SK-N-SH (cell line): ENCODE measurements at regions not wholly inside any gene's neighbourhood (a gene's known extent, or its start where the extent isn't known, plus 50 kb on each side); places are given as distances from the start of the nearest gene placed in this dataset.

Source experiments
- CTCF ChIA-PET: fragments of 300-600, 350-600 bp; formaldehyde crosslinking; extraction: SDS; loops from one replicate; lab custom pipeline; 2021; lab: Yijun Ruan, JAX
- POLR2A ChIA-PET: fragments of 350-600 bp; sonication (Branson Sonifier 250); formaldehyde crosslinking; extraction: SDS; loops from one replicate; lab custom pipeline; 2020; ENCODE audit warnings: antibody characterized with exemption, inconsistent platforms; lab: Yijun Ruan, JAX
- DNase-seq: peaks from one replicate; pipeline ENCODE4 v3.0.0; 2012
- H2AFZ ChIP-seq: fragments of 200-600 bp; sonication (generic); 2 replicates; pipeline ENCODE4 v1.8.1; 2016; ENCODE audit warnings: antibody characterized with exemption, mild to moderate bottlenecking, low read depth
- H3F3A ChIP-seq: fragments of 200-600 bp; sonication (generic); replicated peaks from 2 replicates; pipeline ENCODE3; 2016; ENCODE audit warnings: antibody characterized with exemption, mild to moderate bottlenecking; ENCODE audit not compliant: insufficient read depth
- H3K27ac ChIP-seq, 2 experiments: fragments of 200-500 bp in 1 of 2; fragments of 200-600 bp in 1 of 2; sonication (Bioruptor generic) in 1 of 2; sonication (generic), shearing (Covaris generic) in 1 of 2; 2 replicates each; pipeline versions ENCODE4 v1.5.1 to v1.6.1; 2014 to 2016; ENCODE audit warnings: low read depth in 2 of 2, inconsistent platforms in 1 of 2, low read length in 1 of 2, mild to moderate bottlenecking in 1 of 2, mixed read lengths in 1 of 2
- H3K27me3 ChIP-seq: fragments of 200-600 bp; sonication (generic), shearing (Covaris generic); 2 replicates; pipeline ENCODE4 v1.6.1; 2016; ENCODE audit warnings: mixed run types; ENCODE audit not compliant: insufficient read depth
- H3K36me3 ChIP-seq, 2 experiments: fragments of 200-500 bp in 1 of 2; fragments of 200-600 bp in 1 of 2; sonication (Bioruptor generic) in 1 of 2; sonication (generic) in 1 of 2; replicated peaks in 1 of 2; 2 replicates each; pipeline versions ENCODE3 to v1.5.1; 2014 to 2016; ENCODE audit warnings: low read length in 1 of 2, mild to moderate bottlenecking in 1 of 2; ENCODE audit not compliant: insufficient read depth in 2 of 2, control insufficient read depth in 1 of 2
- H3K4me1 ChIP-seq, 2 experiments: fragments of 200-500 bp in 1 of 2; fragments of 200-600 bp in 1 of 2; sonication (Bioruptor generic) in 1 of 2; sonication (generic), shearing (Covaris generic) in 1 of 2; 2 replicates each; pipeline versions ENCODE4 v1.5.1 to v1.6.1; 2014 to 2016; ENCODE audit warnings: low read depth in 1 of 2, low read length in 1 of 2, mixed run types in 1 of 2; ENCODE audit not compliant: insufficient read depth in 2 of 2, control insufficient read depth in 1 of 2
- H3K4me2 ChIP-seq: fragments of 200-600 bp; sonication (generic), shearing (Covaris generic); 2 replicates; pipeline ENCODE4 v1.6.1; 2017; ENCODE audit warnings: mixed run types
- H3K4me3 ChIP-seq, 2 experiments: fragments of 200-500 bp in 1 of 2; fragments of 200-600 bp in 1 of 2; sonication (Bioruptor generic) in 1 of 2; sonication (generic), shearing (Covaris generic) in 1 of 2; 2 replicates each; pipeline versions ENCODE4 v1.5.1 to v1.8.1; 2014 to 2016; ENCODE audit warnings: low read depth in 2 of 2, inconsistent platforms in 1 of 2, low read length in 1 of 2, mild to moderate bottlenecking in 1 of 2, mixed read lengths in 1 of 2, moderate library complexity in 1 of 2
- H3K79me2 ChIP-seq: fragments of 200-600 bp; sonication (generic); 2 replicates; pipeline ENCODE4 v1.8.1; 2017; ENCODE audit warnings: mild to moderate bottlenecking; ENCODE audit not compliant: insufficient read depth
- H3K9ac ChIP-seq: fragments of 200-600 bp; sonication (generic); 2 replicates; pipeline ENCODE4 v1.6.1; 2017; ENCODE audit warnings: mixed run types
- H3K9me2 ChIP-seq: fragments of 200-600 bp; sonication (generic); 2 replicates; pipeline ENCODE4 v1.6.1; 2017; ENCODE audit warnings: mixed run types
- H3K9me3 ChIP-seq: fragments of 200-600 bp; sonication (generic); 2 replicates; pipeline ENCODE4 v1.6.1; 2017; ENCODE audit warnings: mixed run types, mild to moderate bottlenecking, moderate library complexity
- H4K20me1 ChIP-seq: fragments of 200-600 bp; sonication (generic); 2 replicates; pipeline ENCODE4 v1.6.1; 2017; ENCODE audit warnings: mild to moderate bottlenecking, mixed run types; ENCODE audit not compliant: insufficient read depth
- CHD2 ChIP-seq: fragments of 150-350 bp; IDR thresholded peaks from 2 replicates; pipeline ENCODE4 v1.6.1; 2018; ENCODE audit warnings: low read length; ENCODE audit not compliant: partially characterized antibody
- ELF1 ChIP-seq: IDR thresholded peaks from 2 replicates; pipeline ENCODE4 v1.4.0; 2012
- EP300 ChIP-seq, 2 experiments: IDR thresholded peaks; 2 replicates each; pipeline versions ENCODE4 v1.4.0 to v1.6.1; 2012; ENCODE audit warnings: borderline replicate concordance in 1 of 2, low read depth in 1 of 2, low read length in 1 of 2
- EZH2phosphoT487 ChIP-seq: fragments of 200-600 bp; sonication (generic); IDR thresholded peaks from 2 replicates; pipeline ENCODE4 v1.6.1; 2017; ENCODE audit warnings: low read depth, mixed run types, mild to moderate bottlenecking, antibody characterized with exemption, moderate library complexity, borderline replicate concordance
- FOXJ3 ChIP-seq: sonication (generic); formaldehyde crosslinking; IDR thresholded peaks from 2 replicates; pipeline ENCODE4 v1.5.1; 2020; ENCODE audit warnings: mild to moderate bottlenecking, missing genetic modification reagents
- GATA2 ChIP-seq: sonication (generic); formaldehyde crosslinking; IDR thresholded peaks from 2 replicates; pipeline ENCODE4 v1.5.0; 2020; ENCODE audit warnings: mild to moderate bottlenecking, missing genetic modification reagents
- JUND ChIP-seq: IDR thresholded peaks from 2 replicates; pipeline ENCODE4 v1.4.0; 2012
- MEF2A ChIP-seq: IDR thresholded peaks from 2 replicates; pipeline ENCODE4 v1.4.0; 2012; ENCODE audit warnings: low read depth, borderline replicate concordance
- MXI1 ChIP-seq: IDR thresholded peaks from 2 replicates; pipeline ENCODE4 v1.6.1; 2012; ENCODE audit warnings: mild to moderate bottlenecking, low read depth, low read length, improper control_type of control experiment
- NFIC ChIP-seq: IDR thresholded peaks from 2 replicates; pipeline ENCODE4 v1.4.0; 2012; ENCODE audit warnings: borderline replicate concordance
- POLR2AphosphoS5 ChIP-seq: IDR thresholded peaks from 2 replicates; pipeline ENCODE4 v1.6.1; 2012; ENCODE audit warnings: low read depth, low read length
- RAD21 ChIP-seq: IDR thresholded peaks from 2 replicates; pipeline ENCODE4 v1.6.1; 2012; ENCODE audit warnings: mild to moderate bottlenecking, low read length
- RCOR1 ChIP-seq: fragments of 150-350 bp; IDR thresholded peaks from 2 replicates; pipeline ENCODE4 v1.6.1; 2017; ENCODE audit warnings: antibody characterized with exemption, low read length
- RFX5 ChIP-seq: IDR thresholded peaks from 2 replicates; pipeline ENCODE4 v1.6.1; 2012; ENCODE audit warnings: mild to moderate bottlenecking, improper control_type of control experiment, low read length
- RXRA ChIP-seq: IDR thresholded peaks from 2 replicates; pipeline ENCODE4 v1.4.0; 2012; ENCODE audit warnings: low read depth, mild to moderate bottlenecking, borderline replicate concordance
- SIN3A ChIP-seq: IDR thresholded peaks from 2 replicates; pipeline ENCODE4 v1.6.1; 2012; ENCODE audit warnings: low read depth, mild to moderate bottlenecking, low read length, moderate library complexity, borderline replicate concordance
- TCF12 ChIP-seq: IDR thresholded peaks from 2 replicates; pipeline ENCODE4 v1.4.0; 2012
- YY1 ChIP-seq: IDR thresholded peaks from 2 replicates; pipeline ENCODE4 v1.4.0; 2012; ENCODE audit warnings: low read depth, mild to moderate bottlenecking
- WGBS: methylation state at CpG from one replicate; pipeline ENCODE4 v1.1.6; 2017; ENCODE audit warnings: low lambda C conversion rate; 5-methylcytosine and 5-hydroxymethylcytosine counted together
- TF ChIP-seq, protein P1 (sequence below): IDR thresholded peaks from 2 replicates; pipeline ENCODE4 v1.4.0; 2012; ENCODE audit warnings: low read depth
- TF ChIP-seq, protein P2 (sequence below): IDR thresholded peaks from 2 replicates; pipeline ENCODE4 v1.4.0; 2012; ENCODE audit warnings: low read depth, borderline replicate concordance
- TF ChIP-seq, protein P3 (sequence below): fragments of 150-350 bp; IDR thresholded peaks from 2 replicates; pipeline ENCODE4 v1.6.1; 2017; ENCODE audit warnings: antibody characterized with exemption, low read length, low read depth, borderline replicate concordance
- TF ChIP-seq, protein P4 (sequence below): IDR thresholded peaks from 2 replicates; pipeline ENCODE4 v1.6.1; 2012; ENCODE audit warnings: mild to moderate bottlenecking, low read depth, low read length, moderate library complexity

DNA sequence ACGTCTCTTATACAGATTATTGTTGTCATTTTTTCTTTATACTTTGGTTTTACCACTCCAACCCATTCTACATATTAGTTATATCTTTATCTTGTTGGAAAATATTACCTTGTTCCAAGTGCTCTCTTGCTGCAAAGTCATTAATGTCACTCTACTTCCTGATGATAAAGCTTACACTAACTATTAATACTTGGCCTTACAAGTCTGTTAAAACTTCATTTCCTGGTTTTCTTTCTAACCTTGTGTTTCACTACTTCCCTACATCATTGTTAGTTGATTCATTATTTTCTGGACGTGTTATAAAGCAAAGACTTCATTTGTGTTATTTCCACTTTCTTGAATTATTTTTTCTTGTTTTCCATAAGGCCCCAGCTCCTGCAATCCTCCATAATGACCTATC lies 382.6 kb upstream of the CDH20 start:
- H3K9ac ChIP-seq, result no peak overlapping the region
- TF ChIP-seq RFX5, result no peak
- TF ChIP-seq NFIC, result no peak
- no peak for TF ChIP-seq EP300 (IDR thresholded peaks at IDR 0.05; ENCODE audit: borderline replicate concordance in 1 of 2, low read depth in 1 of 2, low read length in 1 of 2)
- no peak for TF ChIP-seq POLR2AphosphoS5
- TF ChIP-seq CHD2, result no peak
- TF ChIP-seq YY1, result no peak
- TF ChIP-seq RXRA, result no peak
- TF ChIP-seq GATA2, result no peak
- TF ChIP-seq TCF12, result no peak
- no peak for TF ChIP-seq MEF2A
- TF ChIP-seq, protein P1, sequence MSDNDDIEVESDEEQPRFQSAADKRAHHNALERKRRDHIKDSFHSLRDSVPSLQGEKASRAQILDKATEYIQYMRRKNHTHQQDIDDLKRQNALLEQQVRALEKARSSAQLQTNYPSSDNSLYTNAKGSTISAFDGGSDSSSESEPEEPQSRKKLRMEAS, result no peak
- TF ChIP-seq, protein P2, sequence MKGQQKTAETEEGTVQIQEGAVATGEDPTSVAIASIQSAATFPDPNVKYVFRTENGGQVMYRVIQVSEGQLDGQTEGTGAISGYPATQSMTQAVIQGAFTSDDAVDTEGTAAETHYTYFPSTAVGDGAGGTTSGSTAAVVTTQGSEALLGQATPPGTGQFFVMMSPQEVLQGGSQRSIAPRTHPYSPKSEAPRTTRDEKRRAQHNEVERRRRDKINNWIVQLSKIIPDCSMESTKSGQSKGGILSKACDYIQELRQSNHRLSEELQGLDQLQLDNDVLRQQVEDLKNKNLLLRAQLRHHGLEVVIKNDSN, result no peak
- TF ChIP-seq RCOR1, result no peak
- no peak for TF ChIP-seq MXI1
- no peak for TF ChIP-seq JUND
- TF ChIP-seq FOXJ3 (CRISPR knock-in tag), result no peak
- TF ChIP-seq ELF1, result no peak
- TF ChIP-seq RAD21, result no peak
- no peak for TF ChIP-seq SIN3A
- no peak for TF ChIP-seq EZH2phosphoT487
- H3K9me3 ChIP-seq, result no peaks in the 10 kb centered on the region
- no peaks in the 10 kb centered on the region for H3K79me2 ChIP-seq
- no peak for DNase-seq
- WGBS, result 46% methylated on average over 2 of the region's 2 CpGs
- H3K27ac ChIP-seq, result no peak overlapping the region
- H3K9me2 ChIP-seq, result no peaks in the 10 kb centered on the region
- no peaks in the 10 kb centered on the region for H3K36me3 ChIP-seq
- no peak overlapping the region for H3K4me3 ChIP-seq
- no peak overlapping the region for H3K4me2 ChIP-seq
- H3K27me3 ChIP-seq, result no peaks in the 10 kb centered on the region
- no peaks in the 10 kb centered on the region for H3K4me1 ChIP-seq
- ChIA-PET CTCF (no interaction called here), POLR2A (no interaction called here)
- H3F3A ChIP-seq, result no peaks in the 10 kb centered on the region
- H4K20me1 ChIP-seq, result no peaks in the 10 kb centered on the region
- H2AFZ ChIP-seq, result no peak overlapping the region

DNA sequence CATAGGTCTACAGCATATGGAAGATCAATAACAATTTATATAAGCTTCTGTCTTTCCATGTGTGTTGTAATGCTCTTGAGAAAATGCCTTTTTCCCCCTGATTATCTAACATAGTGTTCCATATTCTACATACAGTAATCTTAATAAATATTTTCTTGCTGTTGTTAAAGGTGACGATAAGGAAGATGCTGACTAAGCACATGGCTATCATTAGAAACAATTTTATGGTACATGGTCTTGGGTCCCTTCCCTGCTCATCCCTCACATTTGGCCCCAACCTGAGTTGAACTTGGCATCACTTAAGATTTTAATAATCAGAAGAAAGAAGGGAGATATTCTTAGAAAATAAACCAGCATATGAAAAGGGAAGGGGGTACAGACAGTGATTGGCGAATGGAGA lies 382.1 kb upstream of the CDH20 start:
- no peaks in the 10 kb centered on the region for H3K36me3 ChIP-seq
- H3K4me3 ChIP-seq, result no peak overlapping the region
- CTCF ChIA-PET, result no interaction called here
- no peaks in the 10 kb centered on the region for H3K27me3 ChIP-seq
- H3K9me3 ChIP-seq, result no peaks in the 10 kb centered on the region
- TF ChIP-seq, protein P1, result no peak
- TF ChIP-seq SIN3A (no peak), RFX5 (no peak), EZH2phosphoT487 (no peak), ELF1 (no peak), RCOR1 (no peak), CHD2 (no peak)
- TF ChIP-seq, protein P3, sequence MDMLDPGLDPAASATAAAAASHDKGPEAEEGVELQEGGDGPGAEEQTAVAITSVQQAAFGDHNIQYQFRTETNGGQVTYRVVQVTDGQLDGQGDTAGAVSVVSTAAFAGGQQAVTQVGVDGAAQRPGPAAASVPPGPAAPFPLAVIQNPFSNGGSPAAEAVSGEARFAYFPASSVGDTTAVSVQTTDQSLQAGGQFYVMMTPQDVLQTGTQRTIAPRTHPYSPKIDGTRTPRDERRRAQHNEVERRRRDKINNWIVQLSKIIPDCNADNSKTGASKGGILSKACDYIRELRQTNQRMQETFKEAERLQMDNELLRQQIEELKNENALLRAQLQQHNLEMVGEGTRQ, result no peak
- TF ChIP-seq, protein P4, sequence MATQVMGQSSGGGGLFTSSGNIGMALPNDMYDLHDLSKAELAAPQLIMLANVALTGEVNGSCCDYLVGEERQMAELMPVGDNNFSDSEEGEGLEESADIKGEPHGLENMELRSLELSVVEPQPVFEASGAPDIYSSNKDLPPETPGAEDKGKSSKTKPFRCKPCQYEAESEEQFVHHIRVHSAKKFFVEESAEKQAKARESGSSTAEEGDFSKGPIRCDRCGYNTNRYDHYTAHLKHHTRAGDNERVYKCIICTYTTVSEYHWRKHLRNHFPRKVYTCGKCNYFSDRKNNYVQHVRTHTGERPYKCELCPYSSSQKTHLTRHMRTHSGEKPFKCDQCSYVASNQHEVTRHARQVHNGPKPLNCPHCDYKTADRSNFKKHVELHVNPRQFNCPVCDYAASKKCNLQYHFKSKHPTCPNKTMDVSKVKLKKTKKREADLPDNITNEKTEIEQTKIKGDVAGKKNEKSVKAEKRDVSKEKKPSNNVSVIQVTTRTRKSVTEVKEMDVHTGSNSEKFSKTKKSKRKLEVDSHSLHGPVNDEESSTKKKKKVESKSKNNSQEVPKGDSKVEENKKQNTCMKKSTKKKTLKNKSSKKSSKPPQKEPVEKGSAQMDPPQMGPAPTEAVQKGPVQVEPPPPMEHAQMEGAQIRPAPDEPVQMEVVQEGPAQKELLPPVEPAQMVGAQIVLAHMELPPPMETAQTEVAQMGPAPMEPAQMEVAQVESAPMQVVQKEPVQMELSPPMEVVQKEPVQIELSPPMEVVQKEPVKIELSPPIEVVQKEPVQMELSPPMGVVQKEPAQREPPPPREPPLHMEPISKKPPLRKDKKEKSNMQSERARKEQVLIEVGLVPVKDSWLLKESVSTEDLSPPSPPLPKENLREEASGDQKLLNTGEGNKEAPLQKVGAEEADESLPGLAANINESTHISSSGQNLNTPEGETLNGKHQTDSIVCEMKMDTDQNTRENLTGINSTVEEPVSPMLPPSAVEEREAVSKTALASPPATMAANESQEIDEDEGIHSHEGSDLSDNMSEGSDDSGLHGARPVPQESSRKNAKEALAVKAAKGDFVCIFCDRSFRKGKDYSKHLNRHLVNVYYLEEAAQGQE, result no peak
- H3K79me2 ChIP-seq, result no peaks in the 10 kb centered on the region
- WGBS, result 82% methylated on average over 2 of the region's 2 CpGs
- H3K4me2 ChIP-seq, result no peak overlapping the region
- no peak for DNase-seq
- no peak overlapping the region for H3K9ac ChIP-seq
- H4K20me1 ChIP-seq, result no peaks in the 10 kb centered on the region
- no peak overlapping the region for H3K27ac ChIP-seq
- no peaks in the 10 kb centered on the region for H3F3A ChIP-seq
- H3K4me1 ChIP-seq, result no peaks in the 10 kb centered on the region
- H3K9me2 ChIP-seq, result no peaks in the 10 kb centered on the region
- no peak overlapping the region for H2AFZ ChIP-seq
- POLR2A ChIA-PET, result no interaction called here
